Suppressor macrophage treated with lipopolysaccharide for 1 hour (primary cell): ENCODE measurements at regions not wholly inside any gene's neighbourhood (a gene's known extent, or its start where the extent isn't known, plus 50 kb on each side); places are given as distances from the start of the nearest gene placed in this dataset.
"Not testable (repeated sequence)": the region's sequence is repeated elsewhere in the genome, so short reads cannot be mapped to it uniquely, and the experiment has no call there.

ENCODE experiments used
- DNase-seq, 3 donors: peaks; one replicate each; pipeline ENCODE4 v3.0.0-alpha.2; 2020 to 2022

- no peak for DNase-seq
Observed at GRCh38 chr18:11372163-11372562, 222.8 kb upstream of the PIEZO2 start.

- peak; percentile 41 to 61 (median 56) for DNase-seq
Observed at GRCh38 chr18:11369556-11369955, 220.2 kb upstream of the PIEZO2 start.

- DNase-seq: peak; percentile 50 to 73 (median 73)
Observed at GRCh38 chr18:11368020-11368419, 218.7 kb upstream of the PIEZO2 start.

GRCh38 chr18:11367351-11367750 lies 218.0 kb upstream of the PIEZO2 start:
- no peak for DNase-seq

GRCh38 chr18:11366410-11366809 lies 217.0 kb upstream of the PIEZO2 start:
- DNase-seq: no peak

- no peak for DNase-seq
Observed at GRCh38 chr18:11362856-11363255, 213.5 kb upstream of the PIEZO2 start.

GRCh38 chr18:11361862-11362261 lies 212.5 kb upstream of the PIEZO2 start:
- DNase-seq: not testable (repeated sequence)

- DNase-seq: no peak
Observed at GRCh38 chr18:11357678-11358077, 208.3 kb upstream of the PIEZO2 start.

GRCh38 chr18:11344576-11344975 lies 195.2 kb upstream of the PIEZO2 start:
- DNase-seq: not testable (repeated sequence)

GRCh38 chr18:11343096-11343495 lies 193.7 kb upstream of the PIEZO2 start:
- no peak for DNase-seq

- DNase-seq: not testable (repeated sequence)
Observed at GRCh38 chr18:11342115-11342514, 192.7 kb upstream of the PIEZO2 start.

GRCh38 chr18:11339188-11339775 lies 189.9 kb upstream of the PIEZO2 start:
- DNase-seq: no peak

GRCh38 chr18:11336241-11336640 lies 186.9 kb upstream of the PIEZO2 start:
- DNase-seq: peak in 1 of 3 donors; percentile 1

GRCh38 chr18:11327391-11328009 lies 178.1 kb upstream of the PIEZO2 start:
- no peak for DNase-seq

- DNase-seq: peak in 1 of 3 donors; percentile 42
Observed at GRCh38 chr18:11324956-11325882, 175.8 kb upstream of the PIEZO2 start.

- DNase-seq: no peak
Observed at GRCh38 chr18:11324510-11324909, 175.1 kb upstream of the PIEZO2 start.

- no peak for DNase-seq
Observed at GRCh38 chr18:11323359-11323819, 174.0 kb upstream of the PIEZO2 start.

- no peak for DNase-seq
Observed at GRCh38 chr18:11322716-11323115, 173.3 kb upstream of the PIEZO2 start.

GRCh38 chr18:11322006-11322405 lies 172.6 kb upstream of the PIEZO2 start:
- DNase-seq: no peak

- DNase-seq: no peak
Observed at GRCh38 chr18:11320986-11321385, 171.6 kb upstream of the PIEZO2 start.

- DNase-seq: no peak
Observed at GRCh38 chr18:11316546-11316945, 167.2 kb upstream of the PIEZO2 start.

- peak; percentile 53 to 77 (median 70) for DNase-seq
Observed at GRCh38 chr18:11310476-11311086, 161.2 kb upstream of the PIEZO2 start.

- peak in 1 of 3 donors; percentile 14 for DNase-seq
Observed at GRCh38 chr18:11309172-11309571, 159.8 kb upstream of the PIEZO2 start.
